HUES48 (cell line): ENCODE measurements at regions not wholly inside any gene's neighbourhood (a gene's known extent, or its start where the extent isn't known, plus 50 kb on each side); places are given as distances from the start of the nearest gene placed in this dataset.

Experiments
- H3K27ac ChIP-seq: one replicate; pipeline ENCODE4 v1.7.0; 2013; ENCODE audit warnings: low read depth, low read length, inconsistent platforms
- H3K27me3 ChIP-seq: 2 replicates; pipeline ENCODE4 v1.6.1; 2013; ENCODE audit warnings: mild to moderate bottlenecking, low read length; ENCODE audit not compliant: control insufficient read depth, insufficient read depth
- H3K36me3 ChIP-seq: 2 replicates; pipeline ENCODE4 v1.6.1; 2013; ENCODE audit warnings: low read length; ENCODE audit not compliant: control insufficient read depth, insufficient read depth
- H3K4me1 ChIP-seq: 2 replicates; pipeline ENCODE4 v1.6.1; 2013; ENCODE audit warnings: mild to moderate bottlenecking, low read length; ENCODE audit not compliant: control insufficient read depth, insufficient read depth
- H3K4me3 ChIP-seq: 2 replicates; pipeline ENCODE4 v1.5.1; 2013; ENCODE audit warnings: mild to moderate bottlenecking, low read depth, low read length
- H3K9ac ChIP-seq: 2 replicates; pipeline ENCODE4 v1.6.1; 2013; ENCODE audit warnings: mild to moderate bottlenecking, low read depth, low read length, moderate library complexity
- H3K9me3 ChIP-seq: 2 replicates; pipeline ENCODE4 v1.6.1; 2013; ENCODE audit warnings: low read length; ENCODE audit not compliant: control insufficient read depth, insufficient read depth

DNA sequence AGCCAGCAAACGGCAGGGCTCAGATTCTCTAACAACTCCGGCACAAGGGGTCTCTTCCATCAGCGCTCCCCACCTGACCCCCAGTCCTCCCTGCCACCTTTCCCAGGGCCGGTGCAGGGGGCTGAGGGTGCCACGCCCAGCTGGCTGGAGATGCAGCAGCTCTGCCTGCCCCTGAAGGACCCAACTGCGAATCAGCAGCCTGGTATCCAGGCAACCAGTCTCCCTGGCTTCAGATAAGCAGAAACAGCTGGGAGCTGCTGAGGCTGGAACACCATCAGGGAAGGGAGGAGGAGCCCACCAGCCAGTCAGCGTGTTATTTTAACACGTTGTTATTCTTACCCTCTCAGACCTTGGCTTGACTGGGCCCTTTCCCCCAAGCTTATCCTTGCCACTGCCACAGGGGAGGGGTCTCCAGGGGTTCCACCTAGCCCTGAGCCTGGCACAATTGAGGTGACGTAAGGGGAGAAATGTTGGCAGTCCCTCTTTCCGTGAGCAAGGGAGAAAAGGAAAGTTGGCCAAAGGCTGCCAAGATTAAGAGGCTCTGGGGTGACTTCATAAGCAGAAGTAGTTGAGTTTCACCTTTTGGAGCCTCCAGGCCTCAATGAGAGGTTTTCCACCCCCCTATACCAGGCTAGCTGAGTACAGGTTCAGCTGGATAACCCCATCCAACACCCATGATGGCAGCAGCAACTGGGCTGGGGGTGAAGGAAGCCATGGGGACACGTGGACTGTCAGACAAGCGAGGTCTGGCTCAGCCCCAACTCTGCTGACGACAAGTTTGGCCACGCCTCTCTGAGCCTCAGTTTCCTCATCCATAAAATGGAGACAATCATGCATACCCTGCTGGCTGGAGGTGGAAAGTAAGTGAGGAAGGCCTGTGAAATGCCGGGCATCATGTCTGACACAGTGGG, 91.1 kb downstream of the IRF2BPL start:
- H3K9ac ChIP-seq: no peak overlapping the region
- H3K27ac ChIP-seq: no peak overlapping the region
- H3K36me3 ChIP-seq: no peaks in the 10 kb centered on the region
- no peaks in the 10 kb centered on the region for H3K9me3 ChIP-seq
- H3K27me3 ChIP-seq: no peaks in the 10 kb centered on the region
- no peak overlapping the region for H3K4me3 ChIP-seq
- H3K4me1 ChIP-seq: peaks cover 8% of the 10 kb centered on the region; the same call in 1 of the 2 replicates

DNA sequence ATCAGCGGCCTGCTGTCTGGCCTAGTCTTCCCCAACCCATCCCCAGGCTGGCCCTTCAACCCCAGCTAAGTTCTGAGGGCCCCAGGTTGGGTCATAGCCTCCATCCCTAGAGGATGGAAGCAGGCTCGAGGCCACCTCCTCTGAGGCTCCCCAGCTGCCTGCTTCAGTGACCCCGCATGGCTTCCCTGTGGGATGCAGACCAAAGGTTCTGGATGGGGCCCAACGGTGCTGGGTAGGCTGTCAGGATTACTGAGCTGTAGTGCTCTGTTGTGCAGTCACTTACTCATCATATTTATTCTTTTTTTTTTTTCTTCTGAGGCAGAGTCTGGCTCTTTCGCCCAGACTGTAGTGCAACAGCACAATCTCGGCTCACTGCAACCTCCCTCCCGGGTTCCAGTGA, 92.0 kb downstream of the IRF2BPL start:
- no peak overlapping the region for H3K27ac ChIP-seq
- H3K9ac ChIP-seq: no peak overlapping the region
- no peaks in the 10 kb centered on the region for H3K27me3 ChIP-seq
- H3K9me3 ChIP-seq: no peaks in the 10 kb centered on the region
- no peak overlapping the region for H3K4me3 ChIP-seq
- H3K4me1 ChIP-seq: peaks cover 8% of the 10 kb centered on the region; the same call in 1 of the 2 replicates
- H3K36me3 ChIP-seq: no peaks in the 10 kb centered on the region

DNA sequence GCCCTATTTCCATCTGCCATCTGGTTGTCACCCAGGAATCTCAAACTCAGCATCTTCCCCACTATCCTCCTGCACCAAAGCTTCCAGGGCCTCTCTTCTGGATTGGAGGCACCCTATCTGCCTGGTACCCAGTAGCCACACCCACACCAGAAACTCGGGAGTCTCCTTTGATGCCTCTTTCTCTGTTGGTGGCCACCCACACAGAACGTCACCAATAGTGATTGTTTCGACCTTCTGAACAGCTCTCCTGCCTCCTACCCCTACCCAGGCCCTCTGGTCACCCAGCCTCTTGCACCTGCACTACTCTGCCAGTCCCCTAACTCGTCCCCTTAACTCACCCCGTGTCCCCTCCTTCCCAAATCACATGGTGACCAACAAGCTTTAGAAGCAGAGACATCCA, 95.0 kb downstream of the IRF2BPL start:
- no peak overlapping the region for H3K4me3 ChIP-seq
- H3K9me3 ChIP-seq: no peaks in the 10 kb centered on the region
- H3K27me3 ChIP-seq: no peaks in the 10 kb centered on the region
- no peaks in the 10 kb centered on the region for H3K36me3 ChIP-seq
- no peak overlapping the region for H3K9ac ChIP-seq
- no peak overlapping the region for H3K27ac ChIP-seq
- H3K4me1 ChIP-seq: peaks cover 15% of the 10 kb centered on the region

DNA sequence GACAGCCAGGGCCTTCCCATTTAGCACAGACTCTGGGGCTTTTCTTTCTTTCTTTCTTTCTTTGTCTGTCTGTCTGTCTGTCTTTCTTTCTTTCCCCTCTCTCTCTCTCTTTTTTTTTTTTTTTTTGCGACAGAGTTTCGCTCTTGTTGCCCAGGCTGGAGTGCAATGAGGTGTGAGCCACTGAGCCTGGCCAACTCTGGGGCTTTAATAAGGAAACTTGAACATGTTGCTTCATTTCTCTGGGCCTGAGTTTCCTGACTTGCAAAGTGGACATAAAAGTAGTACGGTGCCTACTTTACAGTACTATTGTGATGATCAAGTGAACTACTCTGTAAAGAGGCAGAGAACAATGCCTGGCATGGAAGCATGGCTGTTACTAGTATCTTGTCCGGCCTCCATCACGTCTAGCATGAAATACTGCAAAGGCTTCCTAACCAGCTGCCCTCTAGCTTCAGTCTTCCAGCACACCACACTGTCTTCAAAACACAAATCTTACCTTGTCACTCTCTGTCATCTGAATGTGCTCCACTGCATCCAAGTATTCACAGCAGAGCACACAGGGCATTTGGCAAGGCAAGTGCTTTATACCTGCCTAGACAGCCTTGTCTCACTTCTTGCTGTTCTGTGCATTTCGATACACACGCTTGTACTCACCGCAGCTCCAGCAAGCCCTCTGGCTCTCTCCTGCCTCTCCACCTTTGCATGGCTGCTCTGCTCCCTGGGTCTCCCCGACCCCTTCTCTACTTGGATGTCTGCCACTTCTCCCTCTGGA, 96.7 kb downstream of the IRF2BPL start:
- no peak overlapping the region for H3K27ac ChIP-seq
- H3K4me1 ChIP-seq: peaks cover 24% of the 10 kb centered on the region
- no peaks in the 10 kb centered on the region for H3K36me3 ChIP-seq
- no peak overlapping the region for H3K4me3 ChIP-seq
- H3K9ac ChIP-seq: no peak overlapping the region
- no peaks in the 10 kb centered on the region for H3K9me3 ChIP-seq
- H3K27me3 ChIP-seq: no peaks in the 10 kb centered on the region

DNA sequence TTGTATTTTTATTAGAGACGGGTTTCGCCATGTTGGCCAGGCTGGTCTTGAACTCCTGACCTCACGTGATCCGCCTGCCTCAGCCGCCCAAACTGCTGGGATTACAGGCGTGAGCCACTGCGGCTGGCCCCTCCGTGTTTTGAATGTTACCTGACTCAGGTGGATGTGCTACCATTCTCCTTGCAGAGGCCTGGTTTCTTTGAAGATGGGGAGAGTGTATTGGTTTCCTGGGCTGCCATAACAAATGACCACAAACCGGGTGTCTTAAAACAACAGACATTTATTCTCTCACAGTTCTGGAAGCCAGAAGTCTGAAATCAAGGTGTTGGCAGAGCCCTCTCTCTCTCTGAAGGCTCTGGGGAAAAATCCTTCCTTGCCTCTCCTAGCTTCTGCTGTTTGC, 98.0 kb downstream of the IRF2BPL start:
- Histone ChIP-seq H3K9ac (no peak overlapping the region), H3K4me3 (no peak overlapping the region), H3K27me3 (no peaks in the 10 kb centered on the region), H3K4me1 (peaks cover 25% of the 10 kb centered on the region), H3K36me3 (no peaks in the 10 kb centered on the region), H3K9me3 (no peaks in the 10 kb centered on the region), H3K27ac (no peak overlapping the region)

DNA sequence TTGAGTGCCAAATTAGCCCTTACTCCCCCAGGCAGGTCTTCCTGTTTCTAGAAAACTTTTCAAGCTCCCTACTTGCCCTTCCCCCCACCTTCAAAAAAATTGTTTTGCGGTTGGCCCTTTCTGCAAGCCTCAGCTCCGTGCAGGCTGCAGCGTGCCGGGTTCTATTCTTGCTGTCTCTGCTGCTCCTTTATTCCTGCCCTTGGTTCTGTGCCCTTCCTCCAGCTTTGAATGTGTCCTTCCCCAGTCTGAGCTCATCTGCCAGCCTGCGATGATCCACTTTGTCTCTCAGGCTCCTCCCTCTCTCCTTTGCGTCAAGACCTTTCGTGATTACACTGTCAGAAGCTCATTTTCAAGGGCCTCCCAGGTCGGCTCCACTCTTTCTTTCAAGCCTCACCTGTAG, 98.6 kb downstream of the IRF2BPL start:
- H3K9me3 ChIP-seq: no peaks in the 10 kb centered on the region
- H3K4me3 ChIP-seq: no peak overlapping the region
- no peaks in the 10 kb centered on the region for H3K27me3 ChIP-seq
- no peak overlapping the region for H3K9ac ChIP-seq
- H3K4me1 ChIP-seq: peaks cover 26% of the 10 kb centered on the region
- H3K36me3 ChIP-seq: no peaks in the 10 kb centered on the region
- no peak overlapping the region for H3K27ac ChIP-seq

DNA sequence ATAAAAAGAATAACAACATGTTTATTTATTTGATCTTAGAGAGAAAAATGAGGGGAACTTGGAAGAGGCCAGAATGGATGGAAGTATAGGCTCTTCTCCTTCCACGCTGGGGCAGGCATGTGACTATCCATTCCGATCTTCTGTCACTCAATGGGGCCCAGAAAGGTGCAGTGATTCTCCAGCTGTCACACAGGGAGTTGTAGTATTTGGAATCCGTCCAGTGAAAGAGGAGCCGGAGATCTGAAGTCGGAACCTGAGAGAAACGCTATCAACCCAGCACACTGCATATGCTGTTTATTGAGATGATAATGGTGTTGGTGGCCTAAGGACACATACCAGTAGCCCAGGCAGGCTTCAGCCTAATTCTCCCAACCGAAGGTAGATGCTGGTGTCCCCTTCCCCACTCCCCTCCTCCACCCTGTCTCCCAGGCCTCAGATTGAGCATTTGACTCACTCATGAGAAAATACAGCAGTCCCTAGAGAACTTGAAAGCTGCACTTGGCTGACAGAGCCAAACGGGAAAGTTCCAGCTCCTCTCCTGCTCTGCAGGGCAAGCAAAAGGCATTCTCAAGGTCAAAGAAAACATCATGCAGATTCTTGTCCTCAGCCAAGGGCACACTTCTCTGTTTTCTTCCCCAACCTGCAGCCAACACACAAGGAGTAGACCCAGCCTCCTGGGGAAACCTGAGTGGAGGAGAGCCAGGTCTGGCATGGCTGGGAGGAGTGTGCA, 100.4 kb downstream of the IRF2BPL start:
- H3K27ac ChIP-seq: no peak overlapping the region
- no peaks in the 10 kb centered on the region for H3K36me3 ChIP-seq
- H3K4me3 ChIP-seq: no peak overlapping the region
- H3K9ac ChIP-seq: no peak overlapping the region
- peaks cover 40% of the 10 kb centered on the region for H3K4me1 ChIP-seq
- no peaks in the 10 kb centered on the region for H3K27me3 ChIP-seq
- no peaks in the 10 kb centered on the region for H3K9me3 ChIP-seq

DNA sequence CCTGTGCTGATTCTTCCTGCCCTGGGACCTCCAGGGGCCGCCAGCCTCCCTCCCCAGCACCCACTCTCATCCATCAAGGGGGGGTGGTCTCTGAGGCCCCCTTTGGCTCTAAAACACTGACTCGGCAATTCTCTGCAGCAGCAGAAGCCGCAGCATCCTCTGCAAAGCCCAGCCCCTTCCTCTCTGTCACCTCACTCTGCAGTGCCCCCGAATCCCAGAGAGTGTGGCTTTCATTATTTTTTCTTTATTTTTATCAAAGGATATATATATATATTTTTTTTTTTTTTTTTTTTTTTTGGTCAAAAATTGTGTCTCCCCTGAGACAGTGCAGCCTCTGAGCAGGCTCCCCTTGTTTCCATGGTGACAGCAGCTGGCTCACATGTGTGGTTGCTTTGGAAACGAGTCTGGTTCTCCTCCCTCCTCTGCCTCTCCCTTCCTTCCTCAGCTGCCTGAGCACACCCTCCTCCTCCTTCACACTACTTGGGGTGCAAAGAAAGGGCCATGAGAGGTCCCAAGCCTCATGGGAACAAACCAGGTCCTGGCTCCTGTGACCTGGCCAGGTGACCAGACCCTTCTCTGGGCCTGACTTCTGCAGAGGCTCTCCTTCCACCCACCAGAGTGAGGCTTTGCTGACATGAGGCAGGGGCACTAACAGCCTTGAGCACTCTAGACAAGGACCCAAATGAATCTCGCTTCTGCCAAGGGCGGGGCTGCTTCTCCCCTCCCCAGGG, 100.5 kb downstream of the LRRC74A start:
- Histone ChIP-seq H3K27me3 (no peaks in the 10 kb centered on the region), H3K9ac (no peak overlapping the region), H3K36me3 (no peaks in the 10 kb centered on the region), H3K4me3 (no peak overlapping the region), H3K4me1 (peaks cover 45% of the 10 kb centered on the region), H3K9me3 (no peaks in the 10 kb centered on the region), H3K27ac (no peak overlapping the region)

DNA sequence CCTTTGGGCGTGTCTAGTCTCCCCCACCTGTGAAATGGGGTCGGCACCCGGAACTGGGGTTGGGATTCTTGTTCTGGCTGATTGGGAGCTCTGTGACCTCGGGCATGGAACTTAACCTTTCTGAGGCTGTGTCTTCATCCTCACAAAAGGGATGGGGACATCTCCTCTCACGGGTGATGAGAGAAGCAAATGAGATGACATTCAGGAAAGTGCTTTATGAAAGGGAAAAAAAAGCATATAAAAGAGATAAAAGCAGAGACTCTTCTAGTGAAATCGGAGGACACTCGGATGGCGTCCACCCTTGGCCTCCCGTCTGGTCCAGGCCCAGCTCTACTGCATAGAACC, 98.9 kb downstream of the LRRC74A start:
- no peaks in the 10 kb centered on the region for H3K9me3 ChIP-seq
- no peak overlapping the region for H3K4me3 ChIP-seq
- no peak overlapping the region; the same call in 1 of the 2 replicates for H3K9ac ChIP-seq
- H3K27ac ChIP-seq: peak overlapping the region; percentile 70
- H3K36me3 ChIP-seq: no peaks in the 10 kb centered on the region
- no peaks in the 10 kb centered on the region for H3K27me3 ChIP-seq
- H3K4me1 ChIP-seq: peaks cover 52% of the 10 kb centered on the region

DNA sequence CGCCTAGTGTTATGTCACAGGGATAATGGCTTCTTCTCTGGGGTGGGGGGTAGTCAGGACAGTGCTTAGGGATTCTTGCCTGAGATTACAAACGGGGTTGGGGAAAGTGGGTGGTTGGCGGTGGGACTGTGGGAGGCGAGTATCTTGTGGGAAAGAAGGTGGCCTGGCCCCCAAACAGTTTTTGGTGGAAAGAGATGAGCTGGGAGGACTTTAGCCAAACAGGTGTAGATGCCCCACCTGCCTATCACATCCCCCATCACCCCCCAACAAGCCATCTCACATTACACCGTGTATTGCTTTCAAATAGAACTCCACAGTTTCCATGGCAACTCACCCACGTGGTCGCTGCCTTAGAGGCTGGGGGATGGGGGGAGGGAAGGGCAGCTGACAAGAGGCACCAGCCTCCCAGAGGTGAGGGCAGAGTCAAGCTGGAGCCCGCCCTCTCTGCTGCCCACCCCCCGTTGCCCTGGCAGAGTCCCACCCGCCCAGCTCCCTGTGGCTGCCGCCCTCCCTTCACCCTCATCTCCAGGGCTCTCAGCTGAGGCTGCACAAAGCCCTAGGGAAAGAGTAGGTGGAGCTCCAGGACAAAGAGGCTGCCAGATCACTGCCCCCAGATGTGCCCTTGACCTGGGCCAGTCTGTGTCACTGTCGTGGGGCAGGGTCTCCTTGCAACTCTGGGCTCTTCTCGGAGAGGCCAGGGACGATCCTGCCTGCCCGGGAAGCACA, 98.3 kb downstream of the LRRC74A start:
- Histone ChIP-seq H3K36me3 (no peaks in the 10 kb centered on the region), H3K4me3 (peak overlapping the region; percentile 18), H3K4me1 (peaks cover 51% of the 10 kb centered on the region), H3K27ac (peak overlapping the region; percentile 70), H3K9me3 (no peaks in the 10 kb centered on the region), H3K9ac (peak overlapping the region; percentile 11; the same call in 1 of the 2 replicates), H3K27me3 (no peaks in the 10 kb centered on the region)
